Nephron progenitor cell (in vitro differentiated cells): ENCODE measurements at regions not wholly inside any gene's neighbourhood (a gene's known extent, or its start where the extent isn't known, plus 50 kb on each side); places are given as distances from the start of the nearest gene placed in this dataset.

ENCODE experiments used
- DNase-seq: peaks from one replicate; pipeline ENCODE4 v3.0.0; 2021
- H3K27ac Mint-ChIP-seq: 2 replicates; pipeline ENCODE4 v1.8.0; 2021; ENCODE audit warnings: mild to moderate bottlenecking, moderate library complexity, mixed read lengths
- H3K27me3 Mint-ChIP-seq: 2 replicates; pipeline ENCODE4 v1.8.0; 2021; ENCODE audit warnings: mild to moderate bottlenecking, low read depth, mixed read lengths; ENCODE audit not compliant: poor library complexity
- H3K36me3 Mint-ChIP-seq: 2 replicates; pipeline ENCODE4 v1.8.0; 2021; ENCODE audit warnings: low read depth, mixed read lengths
- H3K4me1 Mint-ChIP-seq: 2 replicates; pipeline ENCODE4 v1.8.0; 2021; ENCODE audit warnings: mixed read lengths
- H3K4me3 Mint-ChIP-seq: 2 replicates; pipeline ENCODE4 v1.8.0; 2021; ENCODE audit warnings: mild to moderate bottlenecking, moderate library complexity, mixed read lengths
- H3K9me3 Mint-ChIP-seq: 2 replicates; pipeline ENCODE4 v1.8.0; 2021; ENCODE audit warnings: mild to moderate bottlenecking, moderate library complexity, mixed read lengths
- TF ChIP-seq, protein P1 (sequence below): fragments of 200-600 bp; sonication (generic); IDR thresholded peaks from 2 replicates; pipeline ENCODE4 v1.5.0; 2021; ENCODE audit warnings: antibody characterized with exemption

GRCh38 chr3:154759966-154760365 lies 320.2 kb upstream of the MME start:
- Mint-ChIP-seq H3K27ac (peak overlapping the region; percentile 21), H3K27me3 (no peaks in the 10 kb centered on the region), H3K4me3 (no peak overlapping the region), H3K36me3 (no peaks in the 10 kb centered on the region), H3K4me1 (peaks cover 5% of the 10 kb centered on the region), H3K9me3 (peaks cover 13% of the 10 kb centered on the region)
- TF ChIP-seq, protein P1, sequence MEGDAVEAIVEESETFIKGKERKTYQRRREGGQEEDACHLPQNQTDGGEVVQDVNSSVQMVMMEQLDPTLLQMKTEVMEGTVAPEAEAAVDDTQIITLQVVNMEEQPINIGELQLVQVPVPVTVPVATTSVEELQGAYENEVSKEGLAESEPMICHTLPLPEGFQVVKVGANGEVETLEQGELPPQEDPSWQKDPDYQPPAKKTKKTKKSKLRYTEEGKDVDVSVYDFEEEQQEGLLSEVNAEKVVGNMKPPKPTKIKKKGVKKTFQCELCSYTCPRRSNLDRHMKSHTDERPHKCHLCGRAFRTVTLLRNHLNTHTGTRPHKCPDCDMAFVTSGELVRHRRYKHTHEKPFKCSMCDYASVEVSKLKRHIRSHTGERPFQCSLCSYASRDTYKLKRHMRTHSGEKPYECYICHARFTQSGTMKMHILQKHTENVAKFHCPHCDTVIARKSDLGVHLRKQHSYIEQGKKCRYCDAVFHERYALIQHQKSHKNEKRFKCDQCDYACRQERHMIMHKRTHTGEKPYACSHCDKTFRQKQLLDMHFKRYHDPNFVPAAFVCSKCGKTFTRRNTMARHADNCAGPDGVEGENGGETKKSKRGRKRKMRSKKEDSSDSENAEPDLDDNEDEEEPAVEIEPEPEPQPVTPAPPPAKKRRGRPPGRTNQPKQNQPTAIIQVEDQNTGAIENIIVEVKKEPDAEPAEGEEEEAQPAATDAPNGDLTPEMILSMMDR, result no peak
- DNase-seq, result no peak

DNA sequence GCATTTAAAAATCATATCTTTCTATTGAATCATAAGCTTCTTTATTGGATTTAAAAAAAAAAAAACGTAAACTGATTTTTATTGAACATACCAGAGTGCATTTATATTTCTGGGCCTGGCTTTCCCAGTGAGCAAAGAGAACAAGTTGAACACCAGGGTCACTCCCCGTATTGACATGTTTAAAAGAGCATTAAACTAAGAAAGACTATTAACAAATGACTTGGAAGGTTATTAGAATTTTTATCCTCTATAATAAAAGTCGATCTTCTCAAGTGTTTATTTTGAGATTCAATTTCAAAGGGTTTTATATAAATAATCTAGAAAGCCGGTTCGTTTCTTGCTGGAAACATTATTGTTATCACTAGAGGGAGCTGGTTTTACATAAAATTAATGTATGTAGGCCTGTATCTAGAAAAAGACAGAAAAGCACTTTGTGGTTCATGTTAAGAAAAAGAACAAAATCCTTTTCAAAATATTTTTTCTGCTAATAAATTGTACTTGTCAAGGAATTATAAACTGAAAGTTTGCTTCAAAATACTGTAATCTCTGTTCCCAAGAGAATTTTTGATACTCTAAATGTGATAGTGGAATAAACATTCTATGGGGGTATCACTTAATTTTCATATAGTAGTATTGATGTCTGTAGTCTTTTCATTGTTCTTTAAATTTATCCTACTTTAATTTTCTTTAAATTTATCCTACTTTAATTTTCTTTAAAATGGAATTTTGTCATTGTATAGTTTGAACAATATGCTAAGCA lies 321.8 kb upstream of the MME start:
- no peaks in the 10 kb centered on the region for H3K36me3 Mint-ChIP-seq
- H3K9me3 Mint-ChIP-seq, result peaks cover 13% of the 10 kb centered on the region
- H3K27ac Mint-ChIP-seq, result no peak overlapping the region
- DNase-seq, result no peak
- H3K4me1 Mint-ChIP-seq, result peaks cover 5% of the 10 kb centered on the region
- no peak overlapping the region for H3K4me3 Mint-ChIP-seq
- no peaks in the 10 kb centered on the region for H3K27me3 Mint-ChIP-seq
- TF ChIP-seq, protein P1, result peak; percentile 28

DNA sequence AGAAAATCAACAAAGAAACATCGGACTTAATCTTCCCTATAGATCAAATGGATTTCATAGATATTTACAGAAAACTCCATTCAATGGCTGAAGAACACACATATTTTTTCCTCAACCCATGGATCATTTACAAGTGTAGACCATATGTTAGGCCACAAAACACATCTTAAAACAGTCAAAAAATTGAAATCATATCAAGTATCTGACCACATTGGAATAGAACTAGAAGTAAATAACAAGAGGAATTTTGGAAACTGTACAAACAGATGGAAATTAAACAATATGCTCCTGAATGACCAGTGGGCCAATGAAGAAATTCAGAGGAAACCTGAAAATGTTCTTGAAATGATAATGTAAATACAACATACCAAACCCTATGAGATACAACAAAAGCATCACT lies 323.1 kb upstream of the GPR149 start:
- TF ChIP-seq, protein P1, result no peak
- Mint-ChIP-seq H3K4me3 (no peak overlapping the region), H3K27me3 (peaks cover 2% of the 10 kb centered on the region), H3K9me3 (peaks cover 9% of the 10 kb centered on the region), H3K27ac (no peak overlapping the region), H3K4me1 (no peaks in the 10 kb centered on the region), H3K36me3 (no peaks in the 10 kb centered on the region)
- DNase-seq, result no peak

DNA sequence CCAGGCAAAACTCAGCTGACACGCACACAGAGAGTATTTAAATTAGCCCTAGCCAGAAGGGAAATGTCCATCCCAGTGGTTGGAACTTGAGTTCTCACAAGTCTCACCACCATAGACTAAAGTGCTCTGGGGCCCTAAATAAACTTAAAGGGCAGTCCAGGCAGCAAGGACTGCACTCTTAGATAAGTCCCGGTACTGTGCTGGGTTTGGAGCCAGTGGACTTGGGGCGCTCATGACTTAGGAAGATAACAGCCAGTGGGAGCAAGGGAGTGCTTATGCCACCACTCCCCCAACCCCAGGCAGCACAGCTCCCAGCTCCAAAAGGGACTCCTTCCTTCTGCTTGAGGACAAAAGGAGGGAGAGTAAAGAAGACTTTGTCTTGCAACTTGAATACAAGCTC lies 319.5 kb upstream of the GPR149 start:
- Mint-ChIP-seq H3K27me3 (peaks cover 2% of the 10 kb centered on the region), H3K27ac (no peak overlapping the region), H3K36me3 (no peaks in the 10 kb centered on the region), H3K9me3 (no peaks in the 10 kb centered on the region), H3K4me3 (no peak overlapping the region), H3K4me1 (no peaks in the 10 kb centered on the region)
- TF ChIP-seq, protein P1, result no peak
- no peak for DNase-seq

GRCh38 chr3:154745929-154746328 lies 315.9 kb upstream of the GPR149 start:
- peaks cover 2% of the 10 kb centered on the region for H3K27me3 Mint-ChIP-seq
- no peak overlapping the region for H3K27ac Mint-ChIP-seq
- no peaks in the 10 kb centered on the region for H3K36me3 Mint-ChIP-seq
- DNase-seq, result no peak
- TF ChIP-seq, protein P1, result no peak
- H3K4me1 Mint-ChIP-seq, result no peaks in the 10 kb centered on the region
- H3K9me3 Mint-ChIP-seq, result peaks cover 27% of the 10 kb centered on the region
- no peak overlapping the region for H3K4me3 Mint-ChIP-seq

GRCh38 chr3:154745122-154745521 lies 315.1 kb upstream of the GPR149 start:
- TF ChIP-seq, protein P1, result no peak
- Mint-ChIP-seq H3K4me3 (no peak overlapping the region), H3K4me1 (no peaks in the 10 kb centered on the region), H3K36me3 (no peaks in the 10 kb centered on the region), H3K27ac (no peak overlapping the region), H3K27me3 (peaks cover 2% of the 10 kb centered on the region), H3K9me3 (peaks cover 35% of the 10 kb centered on the region)
- no peak for DNase-seq
